Endothelial cell of umbilical vein (primary cell): ENCODE measurements at regions not wholly inside any gene's neighbourhood (a gene's known extent, or its start where the extent isn't known, plus 50 kb on each side); places are given as distances from the start of the nearest gene placed in this dataset.

ENCODE experiments used
- GATA2 ChIP-seq: IDR thresholded peaks from 2 replicates; pipeline ENCODE4 v1.7.0; 2011; ENCODE audit warnings: low read depth, mild to moderate bottlenecking, moderate library complexity, mixed read lengths, low read length; ENCODE audit not compliant: insufficient read length, insufficient read depth
- POLR2AphosphoS5 ChIP-seq: IDR thresholded peaks from 2 replicates; pipeline ENCODE4 v1.6.1; 2012; ENCODE audit warnings: low read depth, mild to moderate bottlenecking, control low read depth, low read length, moderate library complexity; ENCODE audit not compliant: insufficient read depth

DNA sequence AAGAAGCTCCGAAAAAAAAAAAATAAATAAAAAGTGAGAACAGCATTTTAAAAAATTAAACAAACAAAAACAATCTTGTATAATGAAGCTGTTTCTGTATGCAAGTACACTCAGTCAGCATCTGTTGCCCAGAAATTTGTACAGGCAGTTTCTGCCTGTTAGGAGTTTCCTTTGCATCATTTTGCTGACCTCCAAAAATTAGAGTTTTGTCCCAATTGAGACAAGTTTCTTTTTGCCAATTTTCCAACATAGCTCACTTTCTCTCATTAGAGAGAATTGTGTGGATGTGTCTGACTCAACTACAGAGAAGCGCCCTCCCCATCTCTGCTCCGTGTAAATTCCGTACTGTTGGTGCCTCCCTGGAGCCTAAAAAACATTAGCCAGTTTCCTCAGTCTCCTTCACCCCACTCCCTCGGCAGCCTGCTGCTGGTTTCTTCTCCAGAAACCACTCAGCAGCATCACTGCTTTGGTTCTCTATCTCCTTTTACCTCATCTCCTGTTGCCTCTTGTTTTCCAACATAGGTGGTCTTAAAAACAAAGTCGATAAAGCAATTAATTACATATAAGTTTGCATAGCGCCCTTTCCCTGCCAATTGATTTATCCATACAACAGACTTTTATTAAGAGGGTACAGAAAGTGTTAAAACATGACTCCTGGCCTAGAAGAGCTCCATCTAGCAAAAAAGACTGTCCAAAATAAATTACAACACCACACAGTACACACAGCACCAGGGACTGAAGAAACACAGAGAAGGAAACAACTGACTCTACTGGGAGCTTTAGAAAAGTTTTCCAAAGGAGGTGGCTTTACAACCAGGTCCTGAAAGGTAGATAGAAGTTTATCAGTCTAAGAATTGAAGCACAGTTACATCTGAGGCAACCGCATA is 286.7 kb downstream of the SHOX2 start:
- TF ChIP-seq POLR2AphosphoS5: no peak
- no peak for TF ChIP-seq GATA2
